ENCODE measurements at regions not wholly inside any gene's neighbourhood (a gene's known extent, or its start where the extent isn't known, plus 50 kb on each side); places are given as distances from the start of the nearest gene placed in this dataset.

DNA sequence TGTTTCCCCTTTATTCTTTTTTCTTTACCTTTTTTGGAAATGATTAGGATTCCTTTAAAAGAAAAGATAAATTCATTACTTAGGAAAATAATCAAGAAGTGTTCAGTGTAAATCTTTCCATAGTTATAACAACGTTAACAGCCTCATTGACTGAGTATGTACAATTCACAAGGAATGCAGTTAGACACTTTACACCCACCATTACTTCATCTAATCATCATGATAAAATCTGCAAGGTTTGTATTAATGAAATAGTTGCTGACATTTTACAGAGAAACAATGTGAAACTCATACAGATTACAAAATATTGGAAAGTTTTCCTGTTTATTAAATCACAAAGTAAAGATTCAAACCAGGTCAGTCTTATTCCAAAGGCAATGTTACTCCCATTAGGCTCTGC is 59.3 kb upstream of the NEGR1 start (continued):
- TF ChIP-seq E4F1 (IDR thresholded peaks at IDR 0.05; ENCODE audit: borderline replicate concordance, partially characterized antibody) (no peak), FOXM1 (IDR thresholded peaks at IDR 0.05; ENCODE audit: low read depth, low read length) (no peak), SRF (IDR thresholded peaks at IDR 0.05; ENCODE audit: low read depth in 2 of 2, low read length in 2 of 2) (no peak), ATF3 (IDR thresholded peaks at IDR 0.05; ENCODE audit: borderline replicate concordance, extremely low read depth, low read depth, low read length) (no peak), BCL3 (IDR thresholded peaks at IDR 0.05; ENCODE audit: borderline replicate concordance, insufficient read depth, low read depth, low read length, poor library complexity, severe bottlenecking) (no peak), ESRRA (IDR thresholded peaks at IDR 0.05; ENCODE audit: low read length) (no peak), RELB (IDR thresholded peaks at IDR 0.05; ENCODE audit: low read depth) (no peak)
- TF ChIP-seq, protein P1, sequence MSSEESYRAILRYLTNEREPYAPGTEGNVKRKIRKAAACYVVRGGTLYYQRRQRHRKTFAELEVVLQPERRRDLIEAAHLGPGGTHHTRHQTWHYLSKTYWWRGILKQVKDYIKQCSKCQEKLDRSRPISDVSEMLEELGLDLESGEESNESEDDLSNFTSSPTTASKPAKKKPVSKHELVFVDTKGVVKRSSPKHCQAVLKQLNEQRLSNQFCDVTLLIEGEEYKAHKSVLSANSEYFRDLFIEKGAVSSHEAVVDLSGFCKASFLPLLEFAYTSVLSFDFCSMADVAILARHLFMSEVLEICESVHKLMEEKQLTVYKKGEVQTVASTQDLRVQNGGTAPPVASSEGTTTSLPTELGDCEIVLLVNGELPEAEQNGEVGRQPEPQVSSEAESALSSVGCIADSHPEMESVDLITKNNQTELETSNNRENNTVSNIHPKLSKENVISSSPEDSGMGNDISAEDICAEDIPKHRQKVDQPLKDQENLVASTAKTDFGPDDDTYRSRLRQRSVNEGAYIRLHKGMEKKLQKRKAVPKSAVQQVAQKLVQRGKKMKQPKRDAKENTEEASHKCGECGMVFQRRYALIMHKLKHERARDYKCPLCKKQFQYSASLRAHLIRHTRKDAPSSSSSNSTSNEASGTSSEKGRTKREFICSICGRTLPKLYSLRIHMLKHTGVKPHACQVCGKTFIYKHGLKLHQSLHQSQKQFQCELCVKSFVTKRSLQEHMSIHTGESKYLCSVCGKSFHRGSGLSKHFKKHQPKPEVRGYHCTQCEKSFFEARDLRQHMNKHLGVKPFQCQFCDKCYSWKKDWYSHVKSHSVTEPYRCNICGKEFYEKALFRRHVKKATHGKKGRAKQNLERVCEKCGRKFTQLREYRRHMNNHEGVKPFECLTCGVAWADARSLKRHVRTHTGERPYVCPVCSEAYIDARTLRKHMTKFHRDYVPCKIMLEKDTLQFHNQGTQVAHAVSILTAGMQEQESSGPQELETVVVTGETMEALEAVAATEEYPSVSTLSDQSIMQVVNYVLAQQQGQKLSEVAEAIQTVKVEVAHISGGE (CRISPR knock-in tag; IDR thresholded peaks at IDR 0.05) = no peak
